ENCODE measurements at regions not wholly inside any gene's neighbourhood (a gene's known extent, or its start where the extent isn't known, plus 50 kb on each side); places are given as distances from the start of the nearest gene placed in this dataset.

GRCh38 chr10:71145352-71145945 is 66.9 kb upstream of the UNC5B start:
- no peaks in the 10 kb centered on the region for H3K9me3 Mint-ChIP-seq (ENCODE audit: low read depth)
- H3K27me3 Mint-ChIP-seq, result peaks cover 18% of the 10 kb centered on the region
- no peaks in the 10 kb centered on the region for H3K36me3 Mint-ChIP-seq (ENCODE audit: insufficient read depth)
- H3K4me1 Mint-ChIP-seq (ENCODE audit: low read depth), result no peaks in the 10 kb centered on the region
- no peak for TF ChIP-seq CTCF (IDR thresholded peaks at IDR 0.05; ENCODE audit: unreplicated experiment)
- DNase-seq (ENCODE audit: low spot score, unreplicated experiment), result no peak
- H3K4me3 Mint-ChIP-seq (ENCODE audit: low read depth), result no peak overlapping the region
- no peak overlapping the region for H3K27ac Mint-ChIP-seq

- DNase-seq (ENCODE audit: low spot score, unreplicated experiment), result no peak
- Mint-ChIP-seq H3K4me1 (ENCODE audit: low read depth) (no peaks in the 10 kb centered on the region), H3K36me3 (ENCODE audit: insufficient read depth) (no peaks in the 10 kb centered on the region), H3K27me3 (peaks cover 5% of the 10 kb centered on the region), H3K9me3 (ENCODE audit: low read depth) (no peaks in the 10 kb centered on the region), H3K27ac (no peak overlapping the region), H3K4me3 (ENCODE audit: low read depth) (no peak overlapping the region)
- no peak for TF ChIP-seq CTCF (IDR thresholded peaks at IDR 0.05; ENCODE audit: unreplicated experiment)
These were observed 61.6 kb upstream of the UNC5B start for GRCh38 chr10:71150796-71151195.

GRCh38 chr10:71152043-71152442 is 60.3 kb upstream of the UNC5B start:
- no peak for DNase-seq (ENCODE audit: low spot score, unreplicated experiment)
- Mint-ChIP-seq H3K4me3 (ENCODE audit: low read depth) (no peak overlapping the region), H3K4me1 (ENCODE audit: low read depth) (no peaks in the 10 kb centered on the region), H3K9me3 (ENCODE audit: low read depth) (no peaks in the 10 kb centered on the region), H3K27ac (no peak overlapping the region), H3K36me3 (ENCODE audit: insufficient read depth) (no peaks in the 10 kb centered on the region), H3K27me3 (no peaks in the 10 kb centered on the region)
- no peak for TF ChIP-seq CTCF (IDR thresholded peaks at IDR 0.05; ENCODE audit: unreplicated experiment)

GRCh38 chr10:71156436-71156835 is 55.9 kb upstream of the UNC5B start:
- Mint-ChIP-seq H3K4me1 (ENCODE audit: low read depth) (no peaks in the 10 kb centered on the region), H3K36me3 (ENCODE audit: insufficient read depth) (no peaks in the 10 kb centered on the region), H3K9me3 (ENCODE audit: low read depth) (no peaks in the 10 kb centered on the region), H3K27me3 (no peaks in the 10 kb centered on the region), H3K4me3 (ENCODE audit: low read depth) (no peak overlapping the region), H3K27ac (no peak overlapping the region)
- no peak for DNase-seq (ENCODE audit: low spot score, unreplicated experiment)
- TF ChIP-seq CTCF (IDR thresholded peaks at IDR 0.05; ENCODE audit: unreplicated experiment), result no peak

- Mint-ChIP-seq H3K36me3 (ENCODE audit: insufficient read depth) (no peaks in the 10 kb centered on the region), H3K27ac (no peak overlapping the region), H3K27me3 (no peaks in the 10 kb centered on the region), H3K4me3 (ENCODE audit: low read depth) (no peak overlapping the region), H3K4me1 (ENCODE audit: low read depth) (no peaks in the 10 kb centered on the region), H3K9me3 (ENCODE audit: low read depth) (no peaks in the 10 kb centered on the region)
- no peak for TF ChIP-seq CTCF (IDR thresholded peaks at IDR 0.05; ENCODE audit: unreplicated experiment)
- DNase-seq (ENCODE audit: low spot score, unreplicated experiment), result no peak
These were observed 54.9 kb upstream of the UNC5B start for GRCh38 chr10:71157435-71157834.
